ENCODE measurements at regions not wholly inside any gene's neighbourhood (a gene's known extent, or its start where the extent isn't known, plus 50 kb on each side); places are given as distances from the start of the nearest gene placed in this dataset.

DNA sequence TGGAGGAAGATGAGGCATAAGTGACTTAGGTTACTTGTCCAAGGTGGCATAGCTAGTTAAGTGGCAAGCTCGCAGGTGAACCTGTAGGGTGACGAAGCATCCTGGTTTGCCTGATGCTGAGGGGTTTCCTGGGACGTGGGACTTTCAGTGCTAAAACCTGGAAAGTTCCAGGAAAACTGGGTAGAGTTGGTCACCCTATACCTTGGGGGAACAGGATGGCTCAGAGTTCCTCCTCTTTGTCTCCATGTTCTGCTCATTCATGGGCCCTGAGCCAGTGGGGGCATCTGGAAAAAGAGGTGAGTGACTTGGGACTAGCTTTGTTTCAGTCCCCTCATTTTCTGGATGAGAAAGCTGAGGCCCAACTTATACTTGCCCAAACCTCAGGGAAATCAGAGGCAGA, 268.0 kb upstream of the N4BP1 start:
- Histone ChIP-seq H3K4me1 (no peaks in the 10 kb centered on the region), H3K36me3 (ENCODE audit: control insufficient read depth, insufficient read depth, low read length) (no peaks in the 10 kb centered on the region), H3K27me3 (replicated peaks; ENCODE audit: control insufficient read depth, insufficient read depth, low read length) (no peaks in the 10 kb centered on the region; the same call in 1 of the 2 replicates), H3K4me3 (ENCODE audit: low read depth, low read length) (no peak overlapping the region), H3K9me3 (no peaks in the 10 kb centered on the region)
- ChIA-PET CTCF (no interaction called here), POLR2A (no interaction called here)
- H3K27me3 Mint-ChIP-seq (ENCODE audit: insufficient read depth, unreplicated experiment) = peaks cover 12% of the 10 kb centered on the region
- TF ChIP-seq, protein P1, sequence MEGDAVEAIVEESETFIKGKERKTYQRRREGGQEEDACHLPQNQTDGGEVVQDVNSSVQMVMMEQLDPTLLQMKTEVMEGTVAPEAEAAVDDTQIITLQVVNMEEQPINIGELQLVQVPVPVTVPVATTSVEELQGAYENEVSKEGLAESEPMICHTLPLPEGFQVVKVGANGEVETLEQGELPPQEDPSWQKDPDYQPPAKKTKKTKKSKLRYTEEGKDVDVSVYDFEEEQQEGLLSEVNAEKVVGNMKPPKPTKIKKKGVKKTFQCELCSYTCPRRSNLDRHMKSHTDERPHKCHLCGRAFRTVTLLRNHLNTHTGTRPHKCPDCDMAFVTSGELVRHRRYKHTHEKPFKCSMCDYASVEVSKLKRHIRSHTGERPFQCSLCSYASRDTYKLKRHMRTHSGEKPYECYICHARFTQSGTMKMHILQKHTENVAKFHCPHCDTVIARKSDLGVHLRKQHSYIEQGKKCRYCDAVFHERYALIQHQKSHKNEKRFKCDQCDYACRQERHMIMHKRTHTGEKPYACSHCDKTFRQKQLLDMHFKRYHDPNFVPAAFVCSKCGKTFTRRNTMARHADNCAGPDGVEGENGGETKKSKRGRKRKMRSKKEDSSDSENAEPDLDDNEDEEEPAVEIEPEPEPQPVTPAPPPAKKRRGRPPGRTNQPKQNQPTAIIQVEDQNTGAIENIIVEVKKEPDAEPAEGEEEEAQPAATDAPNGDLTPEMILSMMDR (IDR thresholded peaks at IDR 0.05; ENCODE audit: insufficient read depth in 1 of 2, low read depth in 1 of 2, low read length in 1 of 2, severe bottlenecking in 1 of 2, unreplicated experiment in 1 of 2) = no peak
- H3K36me3 Mint-ChIP-seq (ENCODE audit: insufficient read depth, unreplicated experiment) = no peaks in the 10 kb centered on the region
- no peaks in the 10 kb centered on the region for H3K9me3 Mint-ChIP-seq (ENCODE audit: unreplicated experiment)
- H3K27ac Mint-ChIP-seq (ENCODE audit: unreplicated experiment) = no peak overlapping the region
- DNase-seq = no peak
- no TSS peak for BruUV-seq (replicated peaks)
- no peak overlapping the region for H3K4me3 Mint-ChIP-seq (ENCODE audit: unreplicated experiment)
- intact Hi-C loops (cut with micrococcal nuclease; ENCODE audit: unreplicated experiment) = no loop called here
- H3K4me1 Mint-ChIP-seq (ENCODE audit: low read depth, unreplicated experiment) = no peaks in the 10 kb centered on the region

DNA sequence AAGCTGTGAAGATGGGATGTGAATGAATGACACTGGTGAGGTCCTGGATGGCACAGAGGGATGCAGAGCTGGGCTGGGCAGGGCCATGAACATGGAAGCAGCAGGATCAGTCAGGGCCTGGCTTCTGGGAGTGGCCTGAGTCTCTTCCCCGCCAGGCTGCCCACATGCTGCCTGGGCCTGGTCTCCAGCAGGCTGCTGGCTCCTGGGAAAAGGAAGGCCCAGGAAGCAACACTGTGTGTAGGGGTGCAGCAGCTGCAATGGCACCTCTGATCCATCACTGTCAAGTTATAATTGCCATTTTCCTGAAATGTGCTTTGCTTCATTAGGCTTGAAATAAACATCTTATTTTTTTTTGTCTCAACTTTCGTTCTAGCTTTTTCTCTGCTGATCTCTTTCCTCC, 260.2 kb upstream of the N4BP1 start:
- no peak for DNase-seq
- H3K4me3 Mint-ChIP-seq (ENCODE audit: unreplicated experiment) = no peak overlapping the region
- H3K4me1 Mint-ChIP-seq (ENCODE audit: low read depth, unreplicated experiment) = no peaks in the 10 kb centered on the region
- H3K4me1 ChIP-seq = no peaks in the 10 kb centered on the region
- TF ChIP-seq, protein P1 (IDR thresholded peaks at IDR 0.05; ENCODE audit: insufficient read depth in 1 of 2, low read depth in 1 of 2, low read length in 1 of 2, severe bottlenecking in 1 of 2, unreplicated experiment in 1 of 2) = no peak
- H3K27me3 ChIP-seq (replicated peaks; ENCODE audit: control insufficient read depth, insufficient read depth, low read length) = no peaks in the 10 kb centered on the region
- CTCF ChIA-PET = no interaction called here
- H3K36me3 Mint-ChIP-seq (ENCODE audit: insufficient read depth, unreplicated experiment) = no peaks in the 10 kb centered on the region
- H3K9me3 Mint-ChIP-seq (ENCODE audit: unreplicated experiment) = no peaks in the 10 kb centered on the region
- H3K27me3 Mint-ChIP-seq (ENCODE audit: insufficient read depth, unreplicated experiment) = peaks cover 14% of the 10 kb centered on the region
- no peaks in the 10 kb centered on the region for H3K36me3 ChIP-seq (ENCODE audit: control insufficient read depth, insufficient read depth, low read length)
- POLR2A ChIA-PET = no interaction called here
- intact Hi-C loops (cut with micrococcal nuclease; ENCODE audit: unreplicated experiment) = no loop called here
- H3K27ac Mint-ChIP-seq (ENCODE audit: unreplicated experiment) = no peak overlapping the region
- no peak overlapping the region for H3K4me3 ChIP-seq (ENCODE audit: low read depth, low read length)
- BruUV-seq (replicated peaks) = no TSS peak
- H3K9me3 ChIP-seq = no peaks in the 10 kb centered on the region

DNA sequence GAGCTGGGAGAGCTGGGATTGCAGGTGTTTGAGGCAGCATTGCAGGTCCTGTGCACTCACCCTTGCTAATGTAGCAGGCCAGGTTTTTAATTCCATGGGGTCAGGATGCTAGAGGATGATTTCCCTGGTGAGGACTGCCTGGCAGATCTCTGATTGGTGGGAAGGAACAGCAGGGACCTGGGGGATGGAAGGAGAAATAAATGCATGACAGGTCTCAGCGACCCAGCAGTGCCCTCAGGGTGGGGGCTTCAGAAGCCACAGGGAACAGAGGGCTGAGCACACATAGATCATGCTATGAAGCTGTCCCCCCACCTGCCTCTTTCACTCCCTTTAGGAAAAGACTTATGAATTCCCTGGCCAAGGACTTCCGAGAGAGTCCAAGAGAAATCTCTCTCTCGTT, 255.5 kb upstream of the N4BP1 start:
- no peak for DNase-seq
- Mint-ChIP-seq H3K4me3 (ENCODE audit: unreplicated experiment) (no peak overlapping the region), H3K27me3 (ENCODE audit: insufficient read depth, unreplicated experiment) (peaks cover 28% of the 10 kb centered on the region), H3K4me1 (ENCODE audit: low read depth, unreplicated experiment) (no peaks in the 10 kb centered on the region), H3K36me3 (ENCODE audit: insufficient read depth, unreplicated experiment) (no peaks in the 10 kb centered on the region), H3K9me3 (ENCODE audit: unreplicated experiment) (no peaks in the 10 kb centered on the region), H3K27ac (ENCODE audit: unreplicated experiment) (no peak overlapping the region)
- TF ChIP-seq, protein P1 (IDR thresholded peaks at IDR 0.05; ENCODE audit: insufficient read depth in 1 of 2, low read depth in 1 of 2, low read length in 1 of 2, severe bottlenecking in 1 of 2, unreplicated experiment in 1 of 2) = no peak
- Histone ChIP-seq H3K36me3 (ENCODE audit: control insufficient read depth, insufficient read depth, low read length) (no peaks in the 10 kb centered on the region), H3K4me1 (no peaks in the 10 kb centered on the region), H3K4me3 (ENCODE audit: low read depth, low read length) (no peak overlapping the region), H3K9me3 (no peaks in the 10 kb centered on the region), H3K27me3 (replicated peaks; ENCODE audit: control insufficient read depth, insufficient read depth, low read length) (no peaks in the 10 kb centered on the region)
- CTCF ChIA-PET = no interaction called here
- POLR2A ChIA-PET = no interaction called here
- no TSS peak for BruUV-seq (replicated peaks)
- intact Hi-C loops (cut with micrococcal nuclease; ENCODE audit: unreplicated experiment) = no loop called here

Data from Caco-2 (cell line).